ENCODE measurements at regions not wholly inside any gene's neighbourhood (a gene's known extent, or its start where the extent isn't known, plus 50 kb on each side); places are given as distances from the start of the nearest gene placed in this dataset.
"Not testable (repeated sequence)": the region's sequence is repeated elsewhere in the genome, so short reads cannot be mapped to it uniquely, and the experiment has no call there.

GRCh38 chr9:39624048-39624447 is 268.6 kb downstream of the SPATA31A1 start:
- not testable (repeated sequence) for FAIRE-seq; DNase-seq (ENCODE audit: insufficient read length, low spot score)

GRCh38 chr9:39632071-39632470 is 276.6 kb downstream of the SPATA31A1 start:
- not testable (repeated sequence) for FAIRE-seq; DNase-seq (ENCODE audit: insufficient read length, low spot score)

- FAIRE-seq; DNase-seq (ENCODE audit: insufficient read length, low spot score): not testable (repeated sequence)
These were observed 293.6 kb downstream of the SPATA31A1 start for GRCh38 chr9:39649029-39649428.

GRCh38 chr9:39656960-39657603 is 301.6 kb downstream of the SPATA31A1 start:
- DNase-seq (ENCODE audit: insufficient read length, low spot score); FAIRE-seq: not testable (repeated sequence)

GRCh38 chr9:39663020-39663419 is 307.6 kb downstream of the SPATA31A1 start:
- not testable (repeated sequence) for FAIRE-seq; DNase-seq (ENCODE audit: insufficient read length, low spot score)

GRCh38 chr9:39663713-39664112 is 308.2 kb downstream of the SPATA31A1 start:
- not testable (repeated sequence) for DNase-seq (ENCODE audit: insufficient read length, low spot score); FAIRE-seq

GRCh38 chr9:39665020-39665419 is 309.6 kb downstream of the SPATA31A1 start:
- FAIRE-seq; DNase-seq (ENCODE audit: insufficient read length, low spot score): not testable (repeated sequence)

GRCh38 chr9:39674437-39675210 is 319.2 kb downstream of the SPATA31A1 start:
- FAIRE-seq; DNase-seq (ENCODE audit: insufficient read length, low spot score): not testable (repeated sequence)

GRCh38 chr9:39675211-39675553 is 319.7 kb downstream of the SPATA31A1 start:
- not testable (repeated sequence) for DNase-seq (ENCODE audit: insufficient read length, low spot score); FAIRE-seq

- FAIRE-seq; DNase-seq (ENCODE audit: insufficient read length, low spot score): not testable (repeated sequence)
These were observed 323.2 kb downstream of the SPATA31A1 start for GRCh38 chr9:39678534-39679263.

- not testable (repeated sequence) for FAIRE-seq
These were observed 325.4 kb downstream of the SPATA31A1 start for GRCh38 chr9:39680694-39681401.

GRCh38 chr9:39728862-39729261 is 373.4 kb downstream of the SPATA31A1 start:
- FAIRE-seq; DNase-seq (ENCODE audit: insufficient read length, low spot score): not testable (repeated sequence)

More at GRCh38 chr9:39680694-39681401, 325.4 kb downstream of the SPATA31A1 start:
- not testable (repeated sequence) for DNase-seq (ENCODE audit: insufficient read length, low spot score)

- not testable (repeated sequence) for FAIRE-seq; DNase-seq (ENCODE audit: insufficient read length, low spot score)
These were observed 389.4 kb downstream of the SPATA31A1 start for GRCh38 chr9:39744898-39745297.

- not testable (repeated sequence) for FAIRE-seq; DNase-seq (ENCODE audit: insufficient read length, low spot score)
These were observed 420.1 kb downstream of the SPATA31A1 start for GRCh38 chr9:39775570-39775969.

- FAIRE-seq, result peak; percentile 98
- not testable (repeated sequence) for DNase-seq (ENCODE audit: insufficient read length, low spot score)
These were observed 435.9 kb downstream of the SPATA31A1 start for GRCh38 chr9:39791356-39791755.

- FAIRE-seq; DNase-seq (ENCODE audit: insufficient read length, low spot score): not testable (repeated sequence)
These were observed 442.5 kb downstream of the SPATA31A1 start for GRCh38 chr9:39797935-39798334.

GRCh38 chr9:39799252-39799651 is 443.8 kb downstream of the SPATA31A1 start:
- not testable (repeated sequence) for DNase-seq (ENCODE audit: insufficient read length, low spot score); FAIRE-seq

GRCh38 chr9:39802561-39802960 is 447.1 kb downstream of the SPATA31A1 start:
- not testable (repeated sequence) for FAIRE-seq; DNase-seq (ENCODE audit: insufficient read length, low spot score)

- not testable (repeated sequence) for DNase-seq (ENCODE audit: insufficient read length, low spot score); FAIRE-seq
These were observed 454.1 kb downstream of the SPATA31A1 start for GRCh38 chr9:39809401-39810226.

All from GM12891 (cell line).